GM13976 (cell line): ENCODE measurements at regions not wholly inside any gene's neighbourhood (a gene's known extent, or its start where the extent isn't known, plus 50 kb on each side); places are given as distances from the start of the nearest gene placed in this dataset.

Experiments used
- DNase-seq: peaks from one replicate; pipeline ENCODE4 v3.0.0; 2012; ENCODE audit warnings: low spot score
- in situ Hi-C: fragments of 300-500 bp; cut with MboI; formaldehyde crosslinking; loops from one replicate; pipeline ENCODE4 v1.12.0; 2022; ENCODE audit warnings: low sequenced_read_pairs, mixed read lengths, inconsistent platforms; ENCODE audit not compliant: unreplicated experiment
- TF ChIP-seq, protein P1 (sequence below): IDR thresholded peaks from 2 replicates; pipeline ENCODE4 v1.5.1; 2012; ENCODE audit warnings: borderline replicate concordance, mild to moderate bottlenecking; ENCODE audit not compliant: insufficient read depth; ENCODE audit errors: extremely low read depth, missing control alignments, control extremely low read depth

DNA sequence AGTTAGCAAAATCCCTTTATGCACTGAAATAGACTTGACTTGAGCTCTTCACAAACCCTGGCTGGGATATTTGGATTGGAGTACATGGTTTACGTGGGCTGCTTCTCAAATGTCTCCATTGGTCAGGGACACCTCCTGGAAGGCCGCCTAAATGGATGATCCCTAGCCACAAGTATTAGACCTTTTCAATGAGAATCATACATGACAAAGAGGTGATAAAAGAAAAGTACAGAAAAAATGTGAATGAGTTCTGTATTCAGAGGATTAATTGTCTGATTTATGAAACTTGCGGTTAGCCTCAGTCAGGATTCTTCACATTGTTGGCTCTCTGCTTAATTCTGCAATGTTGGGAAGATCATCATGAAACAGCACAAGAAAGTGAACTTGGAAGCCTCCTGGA is 752.8 kb upstream of the ADAMTS16 start:
- TF ChIP-seq, protein P1, sequence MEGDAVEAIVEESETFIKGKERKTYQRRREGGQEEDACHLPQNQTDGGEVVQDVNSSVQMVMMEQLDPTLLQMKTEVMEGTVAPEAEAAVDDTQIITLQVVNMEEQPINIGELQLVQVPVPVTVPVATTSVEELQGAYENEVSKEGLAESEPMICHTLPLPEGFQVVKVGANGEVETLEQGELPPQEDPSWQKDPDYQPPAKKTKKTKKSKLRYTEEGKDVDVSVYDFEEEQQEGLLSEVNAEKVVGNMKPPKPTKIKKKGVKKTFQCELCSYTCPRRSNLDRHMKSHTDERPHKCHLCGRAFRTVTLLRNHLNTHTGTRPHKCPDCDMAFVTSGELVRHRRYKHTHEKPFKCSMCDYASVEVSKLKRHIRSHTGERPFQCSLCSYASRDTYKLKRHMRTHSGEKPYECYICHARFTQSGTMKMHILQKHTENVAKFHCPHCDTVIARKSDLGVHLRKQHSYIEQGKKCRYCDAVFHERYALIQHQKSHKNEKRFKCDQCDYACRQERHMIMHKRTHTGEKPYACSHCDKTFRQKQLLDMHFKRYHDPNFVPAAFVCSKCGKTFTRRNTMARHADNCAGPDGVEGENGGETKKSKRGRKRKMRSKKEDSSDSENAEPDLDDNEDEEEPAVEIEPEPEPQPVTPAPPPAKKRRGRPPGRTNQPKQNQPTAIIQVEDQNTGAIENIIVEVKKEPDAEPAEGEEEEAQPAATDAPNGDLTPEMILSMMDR: no peak
- DNase-seq: no peak

DNA sequence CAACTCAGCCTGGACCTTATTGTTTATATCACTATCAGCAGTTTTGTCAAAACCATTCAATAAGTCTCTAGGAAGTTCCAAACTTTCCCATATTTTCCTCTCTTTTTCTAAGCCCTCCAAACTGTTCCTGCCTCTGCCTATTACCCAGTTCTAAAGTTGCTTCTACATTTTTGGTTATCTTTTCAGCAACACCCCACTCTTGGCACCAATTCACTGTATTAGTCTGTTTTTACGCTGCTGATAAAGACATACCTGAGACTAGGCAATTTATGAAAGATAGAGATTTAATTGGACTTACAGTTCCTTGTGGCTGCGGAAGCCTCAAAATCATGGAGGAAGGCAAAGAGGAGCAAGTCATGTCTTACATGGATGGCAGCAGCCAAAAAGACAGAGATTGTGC is 744.4 kb upstream of the ADAMTS16 start:
- DNase-seq: no peak
- TF ChIP-seq, protein P1: no peak
- in situ Hi-C loops: no loop called here

More for the DNA sequence above, 752.8 kb upstream of the ADAMTS16 start:
- in situ Hi-C loops: no loop called here

DNA sequence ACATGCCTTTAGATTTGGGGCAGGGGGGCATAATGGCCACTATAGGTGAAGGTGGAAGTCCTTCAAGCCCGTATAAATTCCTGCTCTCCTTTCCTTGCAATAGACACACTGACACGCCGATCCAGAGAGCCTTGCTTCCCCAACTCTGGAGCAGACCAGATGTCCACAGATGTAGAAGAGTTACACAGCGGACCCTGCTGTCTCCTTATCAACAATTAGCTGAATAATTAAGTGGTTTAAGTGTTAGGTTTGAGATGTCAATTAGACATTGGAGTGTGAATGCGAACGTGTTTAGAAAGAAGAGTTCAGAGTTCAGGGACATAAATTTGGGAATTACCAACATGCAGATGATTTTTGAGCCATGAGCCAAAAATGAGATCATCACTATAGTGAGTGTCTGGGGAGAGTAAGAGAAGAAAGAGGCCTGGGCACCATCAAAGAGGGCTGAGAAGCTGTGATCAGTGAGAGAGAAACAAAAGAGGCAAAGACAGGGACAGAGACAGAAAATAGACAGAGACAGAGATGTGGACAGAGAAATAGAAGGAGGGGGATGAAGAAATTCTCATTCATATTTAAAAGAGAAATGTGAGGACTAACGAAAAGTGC is 734.4 kb upstream of the ADAMTS16 start:
- TF ChIP-seq, protein P1: no peak
- no peak for DNase-seq
- in situ Hi-C loops: no loop called here

DNA sequence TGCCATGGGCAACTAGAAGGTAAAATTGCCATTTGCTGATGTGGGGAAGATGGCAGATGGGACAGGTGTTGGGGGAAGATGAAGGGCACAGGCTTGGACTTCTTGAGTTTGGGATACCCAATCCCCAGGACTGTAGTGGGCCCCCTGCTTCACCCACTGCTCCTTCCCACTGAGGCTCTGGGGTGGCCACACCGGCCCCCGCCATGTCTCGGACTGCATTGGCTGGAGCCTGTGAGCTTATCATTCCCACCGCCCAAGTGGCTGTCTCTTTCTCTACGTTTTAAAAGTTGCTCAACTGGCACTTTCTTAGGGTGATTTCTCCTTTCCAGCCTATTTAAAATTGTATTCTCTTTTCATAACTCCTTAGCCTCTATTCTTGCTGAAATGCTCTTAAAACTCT is 730.0 kb upstream of the ADAMTS16 start:
- DNase-seq: no peak
- TF ChIP-seq, protein P1: no peak
- in situ Hi-C loops: no loop called here

DNA sequence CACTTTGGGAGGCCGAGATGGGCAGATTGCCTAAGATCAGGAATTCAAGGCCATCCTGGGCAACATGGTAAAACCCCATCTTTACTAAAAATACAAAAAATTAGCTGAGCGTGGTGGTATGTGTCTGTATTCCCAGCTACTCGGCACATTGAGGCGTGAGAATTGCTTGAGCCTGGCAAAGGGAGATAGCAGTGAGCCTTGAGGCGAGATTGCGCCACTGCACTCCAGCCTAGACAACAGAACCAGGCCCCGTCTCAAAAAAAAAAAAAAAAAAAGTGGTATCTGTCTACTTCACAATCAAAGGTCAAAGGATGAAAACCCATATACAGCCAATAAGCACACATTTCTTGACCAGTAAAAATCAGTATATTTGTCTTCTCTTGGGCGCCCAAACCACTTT is 728.5 kb upstream of the ADAMTS16 start:
- TF ChIP-seq, protein P1: no peak
- no peak for DNase-seq
- in situ Hi-C loops: no loop called here

DNA sequence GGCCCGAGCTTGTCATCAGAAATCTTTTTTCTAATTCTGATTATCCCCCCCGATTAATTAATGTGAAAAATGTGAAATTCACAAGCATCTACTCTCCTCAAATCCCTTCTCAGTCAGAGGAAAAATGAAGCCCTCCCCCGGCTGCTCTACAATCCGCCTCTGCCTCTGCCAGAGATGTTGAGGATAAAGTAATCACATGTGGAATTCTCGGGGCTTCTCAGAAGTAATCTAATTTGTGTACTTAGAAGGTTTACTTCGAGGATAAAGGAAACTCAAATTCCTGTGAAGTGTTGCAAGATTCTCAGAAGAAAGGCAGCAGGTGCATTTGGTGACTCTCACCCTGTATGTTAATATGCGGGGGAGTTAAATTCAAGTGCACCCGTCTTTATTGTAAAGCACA is 726.1 kb upstream of the ADAMTS16 start:
- DNase-seq: no peak
- in situ Hi-C loops: no loop called here
- TF ChIP-seq, protein P1: no peak

DNA sequence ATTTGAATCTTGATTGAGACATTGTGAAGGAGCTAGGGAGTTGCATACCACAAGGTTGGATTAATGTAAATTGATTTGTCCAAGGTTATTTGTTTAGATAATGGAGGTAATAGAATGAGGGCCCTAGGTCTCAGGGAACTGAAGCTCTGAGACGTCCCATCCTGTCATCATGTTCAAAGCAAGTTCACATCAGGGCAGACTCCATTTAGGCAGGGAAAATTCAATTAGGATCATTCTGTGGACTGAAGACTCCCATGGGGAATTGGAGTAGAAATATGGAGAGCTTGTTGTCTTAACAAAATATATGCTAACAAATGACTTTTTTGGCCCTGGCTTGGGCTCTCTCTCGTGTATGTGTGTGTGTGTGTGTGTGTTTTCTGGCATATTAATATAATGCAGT is 722.0 kb upstream of the ADAMTS16 start:
- TF ChIP-seq, protein P1: no peak
- DNase-seq: no peak
- in situ Hi-C loops: no loop called here
